B cell (primary cell): ENCODE measurements at regions not wholly inside any gene's neighbourhood (a gene's known extent, or its start where the extent isn't known, plus 50 kb on each side); places are given as distances from the start of the nearest gene placed in this dataset.

Source experiments
- ATAC-seq: fragments of 200-7000 bp; cut with Tn5 transposase; one replicate; pipeline ENCODE4 v1.10.0; 2021; ENCODE audit warnings: low read depth, mild to moderate bottlenecking, moderate number of reproducible peaks, moderate library complexity
- CTCF ChIA-PET: fragments of 350-600 bp; sonication (Branson Sonifier 250); formaldehyde crosslinking; loops from one replicate; lab custom pipeline; 2021; ENCODE audit warnings: antibody characterized with exemption, inconsistent platforms; lab: Charles Lee
- POLR2A ChIA-PET: fragments of 350-600 bp; sonication (Branson Sonifier 250); formaldehyde crosslinking; loops from one replicate; lab custom pipeline; 2021; ENCODE audit warnings: antibody characterized with exemption; lab: Charles Lee
- DNase-seq: peaks from one replicate; pipeline ENCODE4 v3.0.0; 2013
- H2AFZ ChIP-seq: 2 replicates; pipeline ENCODE4 v1.6.1; 2012; ENCODE audit warnings: mild to moderate bottlenecking, low read depth, low read length; ENCODE audit not compliant: insufficient read depth, poor library complexity, severe bottlenecking
- H3K27ac ChIP-seq, 2 donors: 1 replicate in 1 of 2; 2 replicates in 1 of 2; pipeline ENCODE4 v1.5.1; 2012 to 2013; ENCODE audit warnings: low read length in 2 of 2, mild to moderate bottlenecking in 2 of 2, moderate library complexity in 1 of 2
- H3K27me3 ChIP-seq, 4 experiments: fragments of 200-600 bp in 1 of 4; sonication (generic) in 1 of 4; replicated peaks in 1 of 4; 1 replicate in 2 of 4; 2 replicates in 2 of 4; pipeline versions ENCODE4 v1.6.1 to v1.7.0; 2013 to 2016; ENCODE audit warnings: low read length in 3 of 4, mild to moderate bottlenecking in 2 of 4, mixed read lengths in 1 of 4, moderate library complexity in 1 of 4; ENCODE audit not compliant: insufficient read depth in 4 of 4, control insufficient read depth in 3 of 4; ENCODE audit errors: control extremely low read depth in 1 of 4
- H3K36me3 ChIP-seq, 2 experiments: replicated peaks in 1 of 2; 1 replicate in 1 of 2; 2 replicates in 1 of 2; pipeline versions ENCODE4 v1.6.1 to v1.7.1; 2013; ENCODE audit warnings: low read length in 1 of 2; ENCODE audit not compliant: insufficient read depth in 2 of 2, control insufficient read depth in 1 of 2; ENCODE audit errors: control extremely low read depth in 1 of 2, extremely low read depth in 1 of 2
- H3K4me1 ChIP-seq, 2 donors: fragments of 200-600 bp in 1 of 2; sonication (generic) in 1 of 2; 1 replicate in 1 of 2; 2 replicates in 1 of 2; pipeline versions ENCODE4 v1.5.1 to v1.6.1; 2013 to 2017; ENCODE audit warnings: low read length in 2 of 2; ENCODE audit not compliant: control insufficient read depth in 2 of 2, insufficient read depth in 2 of 2
- H3K4me2 ChIP-seq: replicated peaks from 2 replicates; pipeline ENCODE3; 2012; ENCODE audit warnings: mild to moderate bottlenecking, low read depth, low read length; ENCODE audit not compliant: poor library complexity, severe bottlenecking
- H3K4me3 ChIP-seq, 5 experiments: fragments of 200-600 bp in 1 of 5; sonication (generic) in 1 of 5; 1 replicate in 3 of 5; 2 replicates in 2 of 5; pipeline versions ENCODE4 v1.5.1 to v1.7.0; 2011 to 2016; ENCODE audit warnings: low read length in 4 of 5, mild to moderate bottlenecking in 4 of 5, low read depth in 2 of 5, control low read depth in 1 of 5, moderate library complexity in 1 of 5; ENCODE audit not compliant: insufficient read depth in 1 of 5; ENCODE audit errors: control extremely low read depth in 1 of 5, extremely low read depth in 1 of 5
- H3K79me2 ChIP-seq: fragments of 200-600 bp; sonication (generic); one replicate; pipeline ENCODE4 v1.6.0; 2016; ENCODE audit warnings: low read length; ENCODE audit not compliant: control insufficient read depth, insufficient read depth
- H3K9ac ChIP-seq: fragments of 200-600 bp; sonication (generic); 2 replicates; pipeline ENCODE4 v1.6.1; 2017; ENCODE audit warnings: mild to moderate bottlenecking, low read length, moderate library complexity
- H3K9me3 ChIP-seq, 3 donors: one replicate each; pipeline versions ENCODE4 v1.6.1 to v1.7.1; 2013; ENCODE audit warnings: low read length in 2 of 3; ENCODE audit not compliant: control insufficient read depth in 2 of 3, insufficient read depth in 1 of 3; ENCODE audit errors: control extremely low read depth in 1 of 3
- H4K20me1 ChIP-seq: 2 replicates; pipeline ENCODE4 v1.6.0; 2012; ENCODE audit warnings: mild to moderate bottlenecking, low read length; ENCODE audit not compliant: insufficient read depth, control insufficient read depth, poor library complexity, severe bottlenecking
- H3K27ac Mint-ChIP-seq: one replicate; pipeline ENCODE4 v1.8.0; 2021; ENCODE audit warnings: mixed read lengths
- H3K27me3 Mint-ChIP-seq: one replicate; pipeline ENCODE4 v1.8.0; 2021; ENCODE audit warnings: mixed read lengths
- H3K4me1 Mint-ChIP-seq: one replicate; pipeline ENCODE4 v1.8.0; 2021; ENCODE audit warnings: mixed read lengths
- H3K4me3 Mint-ChIP-seq: one replicate; pipeline ENCODE4 v1.8.0; 2021; ENCODE audit warnings: mixed read lengths
- H3K9me3 Mint-ChIP-seq: one replicate; pipeline ENCODE4 v1.8.0; 2022; ENCODE audit warnings: mixed read lengths; ENCODE audit not compliant: insufficient read depth
- EZH2 ChIP-seq: IDR thresholded peaks from 2 replicates; pipeline ENCODE4 v1.6.1; 2012; ENCODE audit warnings: borderline replicate concordance, low read depth, mild to moderate bottlenecking, moderate library complexity, low read length; ENCODE audit not compliant: insufficient read depth, poor library complexity, severe bottlenecking
- intact Hi-C: fragments of 100-400 bp; cut with micrococcal nuclease; formaldehyde crosslinking; loops from one replicate; pipeline ENCODE4 v1.10.0; 2022
- TF ChIP-seq, protein P1 (sequence below): fragments of 200-600 bp; IDR thresholded peaks from one replicate; pipeline ENCODE4 v1.8.0; 2022; ENCODE audit warnings: antibody characterized with exemption, mild to moderate bottlenecking

DNA sequence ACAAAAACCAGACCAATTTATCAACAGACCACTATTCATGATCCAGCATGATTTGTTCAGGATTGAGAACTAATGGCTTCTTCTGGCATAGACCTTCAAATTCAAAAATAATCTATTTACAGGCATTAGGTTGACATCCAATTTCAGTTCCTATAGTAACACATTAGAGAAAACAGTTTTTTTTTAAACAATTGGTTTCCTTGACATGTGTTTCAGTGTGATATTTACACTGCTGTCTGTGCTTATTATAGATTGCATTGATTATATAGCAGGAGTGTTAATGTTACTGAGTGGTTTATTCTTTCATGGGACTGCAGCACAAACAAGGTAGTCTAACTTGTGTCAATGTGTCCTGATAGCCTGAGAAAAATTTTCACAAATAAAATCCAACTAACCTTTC is 579.3 kb downstream of the PLOD2 start:
- no peak for DNase-seq
- H3K36me3 ChIP-seq, result no peaks in the 10 kb centered on the region
- no peak overlapping the region for H3K4me2 ChIP-seq
- intact Hi-C loops, result no loop called here
- no peak overlapping the region for H2AFZ ChIP-seq
- H3K79me2 ChIP-seq, result no peaks in the 10 kb centered on the region
- CTCF ChIA-PET, result no interaction called here
- POLR2A ChIA-PET, result no interaction called here
- Mint-ChIP-seq H3K4me1 (no peaks in the 10 kb centered on the region), H3K4me3 (no peak overlapping the region), H3K27ac (no peak overlapping the region), H3K9me3 (peaks cover 2% of the 10 kb centered on the region), H3K27me3 (no peaks in the 10 kb centered on the region)
- H3K27ac ChIP-seq, result no peak overlapping the region
- no peak overlapping the region for H3K4me3 ChIP-seq
- no peak overlapping the region for H3K9ac ChIP-seq
- no peaks in the 10 kb centered on the region for H4K20me1 ChIP-seq
- H3K27me3 ChIP-seq, result no peaks in the 10 kb centered on the region
- H3K4me1 ChIP-seq, result no peaks in the 10 kb centered on the region
- no peak for ATAC-seq
- no peak for TF ChIP-seq EZH2
- TF ChIP-seq, protein P1, sequence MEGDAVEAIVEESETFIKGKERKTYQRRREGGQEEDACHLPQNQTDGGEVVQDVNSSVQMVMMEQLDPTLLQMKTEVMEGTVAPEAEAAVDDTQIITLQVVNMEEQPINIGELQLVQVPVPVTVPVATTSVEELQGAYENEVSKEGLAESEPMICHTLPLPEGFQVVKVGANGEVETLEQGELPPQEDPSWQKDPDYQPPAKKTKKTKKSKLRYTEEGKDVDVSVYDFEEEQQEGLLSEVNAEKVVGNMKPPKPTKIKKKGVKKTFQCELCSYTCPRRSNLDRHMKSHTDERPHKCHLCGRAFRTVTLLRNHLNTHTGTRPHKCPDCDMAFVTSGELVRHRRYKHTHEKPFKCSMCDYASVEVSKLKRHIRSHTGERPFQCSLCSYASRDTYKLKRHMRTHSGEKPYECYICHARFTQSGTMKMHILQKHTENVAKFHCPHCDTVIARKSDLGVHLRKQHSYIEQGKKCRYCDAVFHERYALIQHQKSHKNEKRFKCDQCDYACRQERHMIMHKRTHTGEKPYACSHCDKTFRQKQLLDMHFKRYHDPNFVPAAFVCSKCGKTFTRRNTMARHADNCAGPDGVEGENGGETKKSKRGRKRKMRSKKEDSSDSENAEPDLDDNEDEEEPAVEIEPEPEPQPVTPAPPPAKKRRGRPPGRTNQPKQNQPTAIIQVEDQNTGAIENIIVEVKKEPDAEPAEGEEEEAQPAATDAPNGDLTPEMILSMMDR, result no peak
- H3K9me3 ChIP-seq, result no peaks in the 10 kb centered on the region

DNA sequence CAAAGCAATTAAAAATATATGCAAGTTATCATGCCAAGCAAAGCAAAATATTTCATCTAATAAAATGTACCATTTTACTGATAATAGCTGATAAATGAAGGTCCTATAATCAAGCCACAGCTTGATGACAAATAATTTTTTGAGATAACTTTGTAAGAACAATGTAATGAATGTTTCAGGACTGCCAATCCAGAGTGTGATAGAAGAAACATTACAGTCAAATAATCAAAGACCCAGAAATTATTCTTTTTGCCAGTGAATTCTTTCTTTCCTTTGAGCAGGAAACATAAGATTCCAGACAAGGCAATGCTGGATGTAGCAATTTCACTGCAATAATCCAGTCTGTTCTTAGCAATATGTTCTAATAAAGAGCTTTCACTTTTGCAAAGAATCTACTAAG is 556.1 kb downstream of the PLOD2 start:
- H3K27me3 Mint-ChIP-seq, result no peaks in the 10 kb centered on the region
- H3K27me3 ChIP-seq, result no peaks in the 10 kb centered on the region
- H3K4me3 ChIP-seq, result no peak overlapping the region
- no peak overlapping the region for H3K4me3 Mint-ChIP-seq
- no peak overlapping the region for H3K9ac ChIP-seq
- no peaks in the 10 kb centered on the region for H3K4me1 ChIP-seq
- no peaks in the 10 kb centered on the region for H3K79me2 ChIP-seq
- TF ChIP-seq, protein P1, result no peak
- TF ChIP-seq EZH2, result no peak
- ChIA-PET POLR2A (no interaction called here), CTCF (no interaction called here)
- DNase-seq (no peak), ATAC-seq (no peak)
- H3K36me3 ChIP-seq, result no peaks in the 10 kb centered on the region
- H3K9me3 ChIP-seq, result no peaks in the 10 kb centered on the region
- H3K9me3 Mint-ChIP-seq, result peaks cover 3% of the 10 kb centered on the region
- intact Hi-C loops, result no loop called here
- H4K20me1 ChIP-seq, result no peaks in the 10 kb centered on the region
- no peak overlapping the region for H3K27ac Mint-ChIP-seq
- no peak overlapping the region for H3K4me2 ChIP-seq
- H3K4me1 Mint-ChIP-seq, result no peaks in the 10 kb centered on the region
- no peak overlapping the region for H3K27ac ChIP-seq
- H2AFZ ChIP-seq, result no peak overlapping the region
